ENCODE measurements at regions not wholly inside any gene's neighbourhood (a gene's known extent, or its start where the extent isn't known, plus 50 kb on each side); places are given as distances from the start of the nearest gene placed in this dataset.

GRCh38 chr1:79657951-79658658, 651.6 kb upstream of the ADGRL4 start:
- TF ChIP-seq POLR2AphosphoS5 (IDR thresholded peaks at IDR 0.05; ENCODE audit: low read depth, low read length) (no peak), CTCF (IDR thresholded peaks at IDR 0.05) (no peak), SIN3A (IDR thresholded peaks at IDR 0.05; ENCODE audit: borderline replicate concordance, insufficient read depth, low read depth, low read length) (no peak), TCF7L2 (IDR thresholded peaks at IDR 0.05; ENCODE audit: low read depth, low read length) (no peak)

Data from Panc1 (cell line).